NCI-H1105 treated with DMSO at 0.1 percent for 48 hours (cell line): ENCODE measurements at regions not wholly inside any gene's neighbourhood (a gene's known extent, or its start where the extent isn't known, plus 50 kb on each side); places are given as distances from the start of the nearest gene placed in this dataset.

Experiments
- DNase-seq: peaks from one replicate; lab custom pipeline; 2025; lab: John Stamatoyannopoulos, UW

DNA sequence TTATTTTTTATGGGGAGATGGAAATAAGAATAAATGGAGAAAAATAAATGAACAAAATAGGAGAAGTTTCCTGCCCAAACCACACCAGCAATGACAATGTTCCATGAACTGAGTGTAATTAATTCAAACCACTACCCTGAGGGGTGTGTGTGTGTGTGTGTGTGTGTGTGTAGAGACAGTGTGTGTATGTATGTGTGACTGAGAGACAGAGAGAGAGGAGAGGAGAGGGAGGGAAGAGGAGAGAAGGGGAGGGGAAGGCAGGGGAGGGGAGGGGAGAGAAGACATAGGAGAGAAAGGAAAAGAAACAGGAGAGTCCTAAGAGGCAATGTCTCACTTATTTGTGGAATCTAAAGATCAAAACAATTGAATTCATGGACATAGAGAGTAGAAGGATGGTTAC lies 65.0 kb upstream of the POU2AF1 start:
- peak; percentile 32 for DNase-seq

DNA sequence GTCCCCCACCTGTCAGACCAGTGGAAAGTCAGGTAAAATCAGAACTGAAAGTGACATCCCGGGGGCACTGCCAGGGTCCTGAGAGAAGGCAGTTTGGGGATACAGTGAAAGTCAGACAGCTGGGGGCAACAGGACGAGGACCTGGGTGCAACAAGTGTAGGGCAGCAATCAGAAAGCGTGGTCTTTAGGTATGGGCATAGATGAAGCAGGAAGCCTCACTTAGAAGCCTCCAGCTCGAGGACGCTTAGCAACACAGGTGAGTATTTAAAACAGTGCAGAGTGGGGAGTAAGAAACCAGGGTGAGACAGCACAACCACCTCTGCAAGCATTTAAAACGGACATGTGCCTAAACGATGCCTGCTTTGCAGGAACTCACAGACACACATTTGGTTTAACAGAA lies 64.6 kb upstream of the POU2AF1 start:
- DNase-seq, result no peak

DNA sequence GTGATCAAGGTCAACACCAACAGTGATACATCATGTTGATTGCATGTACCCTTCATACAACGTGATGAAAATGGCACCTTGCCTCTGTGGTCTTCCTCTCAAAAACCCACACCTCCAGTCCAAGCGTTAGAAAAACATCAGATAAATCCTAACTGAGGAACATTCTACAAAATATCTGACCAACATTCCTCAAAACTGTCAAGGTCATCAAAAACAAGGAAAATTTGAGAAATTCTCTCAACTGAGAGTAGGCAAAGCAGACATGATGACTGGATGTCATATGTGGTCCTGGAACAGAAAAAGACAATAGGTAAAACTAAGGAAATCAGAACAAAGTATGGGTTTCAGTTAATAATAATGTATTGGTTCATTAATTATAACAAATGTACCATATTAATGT lies 64.0 kb upstream of the POU2AF1 start:
- no peak for DNase-seq

DNA sequence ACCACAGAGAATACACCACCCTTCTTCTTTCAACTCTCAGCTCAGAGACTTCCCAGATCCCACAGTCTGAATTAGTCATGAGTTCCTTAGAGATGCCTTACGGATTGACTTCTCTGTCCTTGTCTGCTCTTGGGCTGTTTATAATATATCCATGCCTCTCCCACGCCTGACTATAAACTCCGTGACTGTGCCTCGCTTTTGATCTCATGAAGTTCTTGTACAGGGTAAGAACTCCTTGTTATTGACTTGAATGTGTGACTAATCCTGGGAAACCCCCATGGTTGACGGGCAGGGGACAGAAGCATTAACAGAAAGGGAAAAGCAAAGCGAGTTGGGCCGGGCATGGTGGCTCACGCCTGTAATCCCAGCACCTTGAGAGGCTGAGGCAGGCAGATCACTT lies 62.4 kb upstream of the POU2AF1 start:
- DNase-seq, result no peak

DNA sequence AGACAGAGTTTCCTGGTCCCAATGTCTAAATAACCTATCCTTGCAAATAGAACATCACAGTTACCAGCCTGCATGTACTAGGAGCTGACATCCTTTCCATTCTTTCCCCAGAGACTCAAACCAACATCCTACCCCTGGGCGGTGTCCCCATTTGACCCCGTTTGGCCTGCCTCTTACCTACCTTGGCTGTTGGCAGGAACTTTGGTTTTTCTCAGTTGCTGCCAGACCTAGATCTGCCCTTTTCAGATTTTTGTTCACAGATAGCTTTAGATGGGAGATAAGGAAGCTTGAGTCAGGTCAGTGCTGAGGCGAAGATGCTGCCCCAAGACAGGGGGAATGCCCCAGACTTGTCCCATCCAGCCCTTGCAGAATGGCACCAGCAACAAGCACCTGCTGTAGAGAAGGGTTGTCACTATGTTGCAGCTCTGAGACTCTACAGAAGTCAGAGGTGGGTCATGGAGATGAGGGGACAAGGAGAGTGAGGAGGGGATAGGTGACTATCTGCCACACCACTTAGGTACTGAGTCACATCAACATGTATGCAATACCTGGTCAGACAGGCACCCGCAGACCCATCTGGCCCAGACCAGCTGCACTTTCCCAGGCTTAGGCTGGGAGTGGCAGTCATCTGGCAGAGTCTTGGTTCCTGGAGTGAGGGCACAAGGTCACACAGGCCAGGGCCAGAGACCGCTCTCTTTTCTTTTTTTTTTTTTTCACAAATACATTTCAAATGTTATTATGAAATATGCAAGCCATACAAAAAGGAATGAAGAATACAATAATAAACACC lies 61.5 kb upstream of the POU2AF1 start:
- no peak for DNase-seq

DNA sequence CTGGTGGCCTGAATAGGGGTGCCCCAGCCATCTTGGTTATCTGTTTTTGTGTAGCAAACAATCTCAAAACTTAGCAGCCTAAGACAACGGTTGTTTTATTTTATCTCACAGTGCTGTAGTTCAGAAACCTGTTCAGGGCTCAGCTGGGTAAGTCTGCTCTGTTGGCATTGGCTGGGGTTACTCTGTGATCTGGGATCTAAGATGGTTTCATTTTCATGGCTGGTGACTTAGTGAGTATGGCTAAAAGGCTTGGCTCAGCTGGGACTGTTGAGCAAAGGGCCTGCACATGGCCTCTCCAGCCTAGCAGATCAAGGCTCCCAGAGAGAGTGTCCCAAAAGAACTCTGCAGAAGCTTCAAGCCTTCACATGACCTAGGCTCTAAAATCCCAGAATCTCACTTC lies 60.8 kb upstream of the POU2AF1 start:
- DNase-seq, result no peak

DNA sequence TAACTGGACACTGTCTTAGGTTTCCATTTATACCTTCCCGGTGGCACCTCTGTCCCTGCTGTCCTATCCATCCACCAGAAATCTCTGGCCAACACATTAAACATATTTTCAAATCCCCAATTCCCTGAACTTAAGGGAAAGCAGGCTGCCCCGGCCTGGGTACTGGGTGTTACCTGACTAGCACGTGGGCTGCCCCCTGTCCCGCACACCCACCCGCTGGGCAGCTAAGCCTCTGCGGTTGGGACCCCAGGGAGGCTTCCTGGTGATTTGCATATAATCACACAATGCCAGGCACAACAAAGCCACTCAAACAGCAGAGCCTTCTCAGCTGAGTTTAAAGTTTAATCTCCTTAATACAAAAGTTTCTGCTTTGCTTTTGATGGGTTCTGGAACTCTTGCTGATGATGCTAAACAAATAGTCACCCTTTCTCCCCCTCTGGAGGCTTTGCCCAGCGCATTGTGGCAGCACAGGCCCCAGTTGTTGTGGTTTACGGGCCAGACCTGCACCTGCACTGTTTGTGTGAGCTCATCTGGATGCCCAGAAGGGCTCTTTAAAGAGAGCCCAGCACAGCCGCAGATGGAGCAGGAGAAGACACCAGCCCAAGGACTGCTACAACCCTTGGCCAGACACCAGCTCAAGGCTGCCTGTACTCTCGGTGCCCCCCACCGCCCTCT lies 59.9 kb upstream of the POU2AF1 start:
- DNase-seq, result no peak

DNA sequence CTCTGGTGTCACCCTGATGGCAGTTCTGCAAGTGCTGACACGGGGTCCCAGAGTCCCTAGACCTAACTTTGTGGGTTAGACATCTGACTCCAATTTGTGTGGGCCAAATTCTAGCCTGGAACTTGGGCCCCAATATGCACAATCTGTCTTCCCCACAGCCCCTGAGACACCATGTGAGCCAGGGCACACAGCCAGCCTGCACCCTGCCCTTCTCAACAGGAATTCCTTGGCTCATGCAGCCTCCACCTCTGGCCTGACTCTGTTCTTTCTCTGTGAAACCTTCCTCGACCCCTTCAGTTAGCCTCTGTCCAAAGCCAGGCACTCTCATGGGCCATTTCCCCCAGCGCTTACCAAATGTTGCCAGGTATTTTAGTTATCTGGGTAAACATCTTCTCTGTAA lies 59.1 kb upstream of the POU2AF1 start:
- no peak for DNase-seq

DNA sequence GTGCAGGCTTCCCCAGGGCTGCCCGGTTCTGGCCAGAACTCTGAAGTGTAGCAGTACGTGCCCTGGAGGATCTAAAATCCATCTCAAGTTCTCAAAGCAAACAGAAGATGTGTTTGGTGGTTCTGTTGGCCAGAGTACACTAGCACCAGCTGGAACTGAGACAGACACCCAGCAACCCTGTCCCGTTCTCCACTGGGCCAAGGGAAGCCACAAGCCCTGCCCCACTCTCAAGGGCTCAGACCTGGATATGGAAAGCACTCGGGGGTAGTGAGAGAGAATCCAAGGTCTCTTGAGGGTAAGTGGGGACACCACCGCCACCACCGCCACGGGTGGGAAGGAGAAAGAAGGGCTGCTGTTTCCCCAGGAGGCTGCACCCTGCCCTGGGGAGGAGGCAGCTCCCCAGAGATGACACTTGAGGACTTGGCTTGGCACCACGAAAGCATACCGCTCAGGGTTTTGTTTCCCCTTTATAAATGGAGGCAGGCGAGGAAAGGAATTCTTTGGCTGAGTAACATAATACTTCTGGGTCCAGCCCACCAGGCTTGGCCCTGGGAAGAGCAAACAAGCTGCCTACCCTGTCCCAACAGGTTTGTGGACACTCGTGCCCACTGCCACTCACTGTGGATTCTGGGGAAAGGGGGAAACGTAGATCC lies 56.1 kb upstream of the POU2AF1 start:
- DNase-seq, result peak; percentile 69

DNA sequence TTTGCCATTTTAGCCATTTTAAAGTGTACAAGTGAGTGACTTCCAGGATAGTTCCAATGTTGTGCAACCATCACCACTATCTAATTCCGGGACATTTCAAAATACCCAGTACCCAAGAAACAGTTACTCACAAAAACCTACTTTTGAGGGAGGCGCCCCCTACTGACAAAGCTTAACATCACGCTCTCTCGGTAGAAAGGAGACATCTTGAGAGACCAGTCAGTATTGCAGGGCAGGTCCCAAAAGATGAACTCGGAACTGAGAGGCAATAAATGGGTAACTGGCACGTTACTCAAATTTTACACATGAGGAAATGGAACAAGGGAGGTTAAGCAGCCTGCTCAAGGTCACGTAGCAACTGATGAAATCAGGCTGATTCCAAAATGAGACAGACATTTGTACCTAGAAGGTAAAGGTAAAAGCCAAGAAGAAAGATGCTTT lies 50.0 kb upstream of the POU2AF1 start:
- peak; percentile 47 for DNase-seq
